B cell (primary cell): ENCODE measurements at regions not wholly inside any gene's neighbourhood (a gene's known extent, or its start where the extent isn't known, plus 50 kb on each side); places are given as distances from the start of the nearest gene placed in this dataset.

ENCODE experiments used
- ATAC-seq: fragments of 200-7000 bp; cut with Tn5 transposase; one replicate; pipeline ENCODE4 v1.10.0; 2021; ENCODE audit warnings: low read depth, mild to moderate bottlenecking, moderate number of reproducible peaks, moderate library complexity
- CTCF ChIA-PET: fragments of 350-600 bp; sonication (Branson Sonifier 250); formaldehyde crosslinking; loops from one replicate; lab custom pipeline; 2021; ENCODE audit warnings: antibody characterized with exemption, inconsistent platforms; lab: Charles Lee
- POLR2A ChIA-PET: fragments of 350-600 bp; sonication (Branson Sonifier 250); formaldehyde crosslinking; loops from one replicate; lab custom pipeline; 2021; ENCODE audit warnings: antibody characterized with exemption; lab: Charles Lee
- DNase-seq: peaks from one replicate; pipeline ENCODE4 v3.0.0; 2013
- H2AFZ ChIP-seq: 2 replicates; pipeline ENCODE4 v1.6.1; 2012; ENCODE audit warnings: mild to moderate bottlenecking, low read depth, low read length; ENCODE audit not compliant: insufficient read depth, poor library complexity, severe bottlenecking
- H3K27ac ChIP-seq, 2 donors: 1 replicate in 1 of 2; 2 replicates in 1 of 2; pipeline ENCODE4 v1.5.1; 2012 to 2013; ENCODE audit warnings: low read length in 2 of 2, mild to moderate bottlenecking in 2 of 2, moderate library complexity in 1 of 2
- H3K27me3 ChIP-seq, 4 experiments: fragments of 200-600 bp in 1 of 4; sonication (generic) in 1 of 4; replicated peaks in 1 of 4; 1 replicate in 2 of 4; 2 replicates in 2 of 4; pipeline versions ENCODE4 v1.6.1 to v1.7.0; 2013 to 2016; ENCODE audit warnings: low read length in 3 of 4, mild to moderate bottlenecking in 2 of 4, mixed read lengths in 1 of 4, moderate library complexity in 1 of 4; ENCODE audit not compliant: insufficient read depth in 4 of 4, control insufficient read depth in 3 of 4; ENCODE audit errors: control extremely low read depth in 1 of 4
- H3K36me3 ChIP-seq, 2 experiments: replicated peaks in 1 of 2; 1 replicate in 1 of 2; 2 replicates in 1 of 2; pipeline versions ENCODE4 v1.6.1 to v1.7.1; 2013; ENCODE audit warnings: low read length in 1 of 2; ENCODE audit not compliant: insufficient read depth in 2 of 2, control insufficient read depth in 1 of 2; ENCODE audit errors: control extremely low read depth in 1 of 2, extremely low read depth in 1 of 2
- H3K4me1 ChIP-seq, 2 donors: fragments of 200-600 bp in 1 of 2; sonication (generic) in 1 of 2; 1 replicate in 1 of 2; 2 replicates in 1 of 2; pipeline versions ENCODE4 v1.5.1 to v1.6.1; 2013 to 2017; ENCODE audit warnings: low read length in 2 of 2; ENCODE audit not compliant: control insufficient read depth in 2 of 2, insufficient read depth in 2 of 2
- H3K4me2 ChIP-seq: replicated peaks from 2 replicates; pipeline ENCODE3; 2012; ENCODE audit warnings: mild to moderate bottlenecking, low read depth, low read length; ENCODE audit not compliant: poor library complexity, severe bottlenecking
- H3K4me3 ChIP-seq, 5 experiments: fragments of 200-600 bp in 1 of 5; sonication (generic) in 1 of 5; 1 replicate in 3 of 5; 2 replicates in 2 of 5; pipeline versions ENCODE4 v1.5.1 to v1.7.0; 2011 to 2016; ENCODE audit warnings: low read length in 4 of 5, mild to moderate bottlenecking in 4 of 5, low read depth in 2 of 5, control low read depth in 1 of 5, moderate library complexity in 1 of 5; ENCODE audit not compliant: insufficient read depth in 1 of 5; ENCODE audit errors: control extremely low read depth in 1 of 5, extremely low read depth in 1 of 5
- H3K79me2 ChIP-seq: fragments of 200-600 bp; sonication (generic); one replicate; pipeline ENCODE4 v1.6.0; 2016; ENCODE audit warnings: low read length; ENCODE audit not compliant: control insufficient read depth, insufficient read depth
- H3K9ac ChIP-seq: fragments of 200-600 bp; sonication (generic); 2 replicates; pipeline ENCODE4 v1.6.1; 2017; ENCODE audit warnings: mild to moderate bottlenecking, low read length, moderate library complexity
- H3K9me3 ChIP-seq, 3 donors: one replicate each; pipeline versions ENCODE4 v1.6.1 to v1.7.1; 2013; ENCODE audit warnings: low read length in 2 of 3; ENCODE audit not compliant: control insufficient read depth in 2 of 3, insufficient read depth in 1 of 3; ENCODE audit errors: control extremely low read depth in 1 of 3
- H4K20me1 ChIP-seq: 2 replicates; pipeline ENCODE4 v1.6.0; 2012; ENCODE audit warnings: mild to moderate bottlenecking, low read length; ENCODE audit not compliant: insufficient read depth, control insufficient read depth, poor library complexity, severe bottlenecking
- H3K27ac Mint-ChIP-seq: one replicate; pipeline ENCODE4 v1.8.0; 2021; ENCODE audit warnings: mixed read lengths
- H3K27me3 Mint-ChIP-seq: one replicate; pipeline ENCODE4 v1.8.0; 2021; ENCODE audit warnings: mixed read lengths
- H3K4me1 Mint-ChIP-seq: one replicate; pipeline ENCODE4 v1.8.0; 2021; ENCODE audit warnings: mixed read lengths
- H3K4me3 Mint-ChIP-seq: one replicate; pipeline ENCODE4 v1.8.0; 2021; ENCODE audit warnings: mixed read lengths
- H3K9me3 Mint-ChIP-seq: one replicate; pipeline ENCODE4 v1.8.0; 2022; ENCODE audit warnings: mixed read lengths; ENCODE audit not compliant: insufficient read depth
- CTCF ChIP-seq: fragments of 200-600 bp; IDR thresholded peaks from one replicate; pipeline ENCODE4 v1.8.0; 2022; ENCODE audit warnings: antibody characterized with exemption, mild to moderate bottlenecking
- EZH2 ChIP-seq: IDR thresholded peaks from 2 replicates; pipeline ENCODE4 v1.6.1; 2012; ENCODE audit warnings: borderline replicate concordance, low read depth, mild to moderate bottlenecking, moderate library complexity, low read length; ENCODE audit not compliant: insufficient read depth, poor library complexity, severe bottlenecking
- WGBS: methylation state at CpG from one replicate; pipeline ENCODE4 v1.1.5; 2013; ENCODE audit warnings: missing lambda C conversion rate; ENCODE audit not compliant: insufficient coverage; 5-methylcytosine and 5-hydroxymethylcytosine counted together
- intact Hi-C: fragments of 100-400 bp; cut with micrococcal nuclease; formaldehyde crosslinking; loops from one replicate; pipeline ENCODE4 v1.10.0; 2022

GRCh38 chr12:124410354-124411175 is 115.7 kb downstream of the RFLNA start:
- no peaks in the 10 kb centered on the region for H3K4me1 ChIP-seq
- peaks cover 31% of the 10 kb centered on the region for H3K79me2 ChIP-seq
- H3K9me3 ChIP-seq, result peaks cover 0 to 7% (median 0%) of the 10 kb centered on the region in 3 donors
- H3K27ac ChIP-seq, result no peak overlapping the region
- Mint-ChIP-seq H3K27me3 (no peaks in the 10 kb centered on the region), H3K27ac (no peak overlapping the region), H3K4me1 (no peaks in the 10 kb centered on the region), H3K9me3 (no peaks in the 10 kb centered on the region), H3K4me3 (no peak overlapping the region)
- H3K36me3 ChIP-seq, result peaks cover 0 to 27% of the 10 kb centered on the region in 2 experiments
- no peaks in the 10 kb centered on the region for H3K27me3 ChIP-seq
- H4K20me1 ChIP-seq, result peaks cover 59% of the 10 kb centered on the region
- ChIA-PET POLR2A (no interaction called here), CTCF (no interaction called here)
- no peak overlapping the region for H3K4me2 ChIP-seq
- DNase-seq, result no peak
- intact Hi-C loops, result no loop called here
- H3K4me3 ChIP-seq, result no peak overlapping the region
- no peak overlapping the region for H2AFZ ChIP-seq
- WGBS, result 90% methylated on average over 14 of the region's 15 CpGs
- ATAC-seq, result no peak
- TF ChIP-seq CTCF, result no peak
- no peak for TF ChIP-seq EZH2
- H3K9ac ChIP-seq, result no peak overlapping the region

- 95% methylated on average over 25 of the region's 25 CpGs for WGBS
- Mint-ChIP-seq H3K27ac (no peak overlapping the region), H3K4me3 (no peak overlapping the region), H3K4me1 (no peaks in the 10 kb centered on the region), H3K9me3 (no peaks in the 10 kb centered on the region), H3K27me3 (no peaks in the 10 kb centered on the region)
- ATAC-seq, result no peak
- no peak overlapping the region for H3K4me2 ChIP-seq
- H2AFZ ChIP-seq, result no peak overlapping the region
- CTCF ChIA-PET, result interaction anchor here (1.2 kb wide), 1 partner anchor 357 kb away, joined by 3 read pairs; no protein-coding TSS in a partner anchor
- TF ChIP-seq EZH2 (no peak), CTCF (no peak)
- H3K9ac ChIP-seq, result no peak overlapping the region
- H3K4me1 ChIP-seq, result no peaks in the 10 kb centered on the region
- peaks cover 58% of the 10 kb centered on the region for H4K20me1 ChIP-seq
- DNase-seq, result no peak
- POLR2A ChIA-PET, result no interaction called here
- H3K4me3 ChIP-seq, result no peak overlapping the region
- peaks cover 0 to 7% (median 0%) of the 10 kb centered on the region in 3 donors for H3K9me3 ChIP-seq
- intact Hi-C loops, result no loop called here
- H3K27ac ChIP-seq, result no peak overlapping the region
- peaks cover 0 to 27% of the 10 kb centered on the region in 2 experiments for H3K36me3 ChIP-seq
- H3K79me2 ChIP-seq, result peaks cover 37% of the 10 kb centered on the region
- H3K27me3 ChIP-seq, result no peaks in the 10 kb centered on the region
These were observed 114.1 kb downstream of the RFLNA start for GRCh38 chr12:124408822-124409517.
